CD14-positive monocyte (primary cell): ENCODE measurements at regions not wholly inside any gene's neighbourhood (a gene's known extent, or its start where the extent isn't known, plus 50 kb on each side); places are given as distances from the start of the nearest gene placed in this dataset.

ENCODE experiments used
- DNase-seq, 3 donors: peaks; one replicate each; pipeline ENCODE4 v3.0.0-alpha.2; 2011 to 2022
- H2AFZ ChIP-seq: 2 replicates; pipeline ENCODE4 v1.6.0; 2012; ENCODE audit warnings: mild to moderate bottlenecking, low read depth, low read length, inconsistent platforms; ENCODE audit not compliant: insufficient read depth, poor library complexity, severe bottlenecking
- H3K27ac ChIP-seq, 2 donors: 1 replicate in 1 of 2; 2 replicates in 1 of 2; pipeline ENCODE4 v1.5.1; 2012 to 2013; ENCODE audit warnings: low read length in 2 of 2, control low read depth in 1 of 2, inconsistent platforms in 1 of 2, low read depth in 1 of 2, mild to moderate bottlenecking in 1 of 2
- H3K27me3 ChIP-seq, 2 donors: one replicate each; pipeline versions ENCODE4 v1.6.0 to v1.6.1; 2011 to 2013; ENCODE audit warnings: low read length in 2 of 2; ENCODE audit not compliant: control insufficient read depth in 2 of 2, insufficient read depth in 2 of 2
- H3K36me3 ChIP-seq, 2 donors: replicated peaks in 1 of 2; 1 replicate in 1 of 2; 2 replicates in 1 of 2; pipeline versions ENCODE4 v1.5.1 to v1.6.1; 2012 to 2013; ENCODE audit warnings: low read length in 2 of 2, control low read depth in 1 of 2, inconsistent platforms in 1 of 2, mild to moderate bottlenecking in 1 of 2; ENCODE audit not compliant: insufficient read depth in 2 of 2, control insufficient read depth in 1 of 2
- H3K4me1 ChIP-seq, 2 donors: 1 replicate in 1 of 2; 2 replicates in 1 of 2; pipeline versions ENCODE4 v1.5.1 to v1.6.1; 2012 to 2013; ENCODE audit warnings: low read length in 2 of 2, control low read depth in 1 of 2, inconsistent platforms in 1 of 2, mild to moderate bottlenecking in 1 of 2, moderate library complexity in 1 of 2; ENCODE audit not compliant: insufficient read depth in 2 of 2, control insufficient read depth in 1 of 2
- H3K4me2 ChIP-seq: replicated peaks from 2 replicates; pipeline ENCODE3; 2012; ENCODE audit warnings: low read length, moderate library complexity, mild to moderate bottlenecking; ENCODE audit not compliant: poor library complexity, severe bottlenecking; ENCODE audit errors: extremely low read depth
- H3K4me3 ChIP-seq, 3 experiments: fragments of 200-600 bp in 1 of 3; sonication (generic) in 1 of 3; replicated peaks in 1 of 3; 1 replicate in 2 of 3; 2 replicates in 1 of 3; pipeline ENCODE4 v1.5.1; 2011 to 2013; ENCODE audit warnings: low read length in 3 of 3, mild to moderate bottlenecking in 3 of 3, control low read depth in 2 of 3, low read depth in 2 of 3, inconsistent platforms in 1 of 3, moderate library complexity in 1 of 3
- H3K79me2 ChIP-seq: 2 replicates; pipeline ENCODE4 v1.6.0; 2012; ENCODE audit warnings: mild to moderate bottlenecking, control low read depth, inconsistent platforms, low read length, moderate library complexity; ENCODE audit not compliant: insufficient read depth
- H3K9ac ChIP-seq: 2 replicates; pipeline ENCODE4 v1.6.0; 2017; ENCODE audit warnings: low read length, mild to moderate bottlenecking; ENCODE audit not compliant: insufficient read depth, poor library complexity, severe bottlenecking
- H3K9me3 ChIP-seq, 2 donors: replicated peaks in 1 of 2; 1 replicate in 1 of 2; 2 replicates in 1 of 2; pipeline versions ENCODE4 v1.5.1 to v1.6.1; 2012 to 2013; ENCODE audit warnings: low read length in 2 of 2, control low read depth in 1 of 2; ENCODE audit not compliant: control insufficient read depth in 1 of 2, insufficient read depth in 1 of 2
- H4K20me1 ChIP-seq: 2 replicates; pipeline ENCODE4 v1.6.0; 2012; ENCODE audit warnings: mild to moderate bottlenecking, low read length, control low read depth, moderate library complexity; ENCODE audit not compliant: insufficient read depth
- H3K27ac Mint-ChIP-seq, 7 donors: one replicate each; pipeline ENCODE4 v1.8.0; 2020; ENCODE audit warnings: mild to moderate bottlenecking in 7 of 7, mixed read lengths in 7 of 7, moderate library complexity in 6 of 7, inconsistent platforms in 2 of 7
- H3K27me3 Mint-ChIP-seq, 3 donors: one replicate each; pipeline ENCODE4 v1.8.0; 2021 to 2022; ENCODE audit warnings: low read depth in 3 of 3, mild to moderate bottlenecking in 3 of 3, mixed read lengths in 3 of 3, moderate library complexity in 3 of 3, inconsistent platforms in 1 of 3
- H3K36me3 Mint-ChIP-seq, 2 donors: one replicate each; pipeline ENCODE4 v1.8.0; 2020; ENCODE audit warnings: mixed read lengths in 2 of 2, inconsistent platforms in 1 of 2, mild to moderate bottlenecking in 1 of 2
- H3K4me1 Mint-ChIP-seq: one replicate; pipeline ENCODE4 v1.8.0; 2020; ENCODE audit warnings: mild to moderate bottlenecking, mixed read lengths
- H3K4me3 Mint-ChIP-seq, 2 donors: one replicate each; pipeline ENCODE4 v1.8.0; 2020; ENCODE audit warnings: mild to moderate bottlenecking in 2 of 2, mixed read lengths in 2 of 2, moderate library complexity in 1 of 2
- H3K9me3 Mint-ChIP-seq, 7 donors: one replicate each; pipeline ENCODE4 v1.8.0; 2020 to 2022; ENCODE audit warnings: mixed read lengths in 7 of 7, mild to moderate bottlenecking in 6 of 7, moderate library complexity in 6 of 7, inconsistent platforms in 2 of 7
- CTCF ChIP-seq: fragments of 200-600 bp; IDR thresholded peaks from one replicate; pipeline ENCODE4 v1.8.0; 2022; ENCODE audit warnings: antibody characterized with exemption, mild to moderate bottlenecking
- WGBS: methylation state at CpG from one replicate; pipeline ENCODE4 v1.1.5; 2013; ENCODE audit warnings: missing lambda C conversion rate; ENCODE audit not compliant: insufficient coverage; 5-methylcytosine and 5-hydroxymethylcytosine counted together
- intact Hi-C, 2 donors: fragments of 100-400 bp; cut with micrococcal nuclease; formaldehyde crosslinking; loops; one replicate each; pipeline versions ENCODE4 v1.15.0 to v1.15.1; 2023

- H3K4me1 ChIP-seq: no peaks in the 10 kb centered on the region
- no CpG with 5 or more reads among the region's 2 CpGs for WGBS
Observed at GRCh38 chr6:67391955-67392354, 1243.1 kb upstream of the ADGRB3 start.

DNA sequence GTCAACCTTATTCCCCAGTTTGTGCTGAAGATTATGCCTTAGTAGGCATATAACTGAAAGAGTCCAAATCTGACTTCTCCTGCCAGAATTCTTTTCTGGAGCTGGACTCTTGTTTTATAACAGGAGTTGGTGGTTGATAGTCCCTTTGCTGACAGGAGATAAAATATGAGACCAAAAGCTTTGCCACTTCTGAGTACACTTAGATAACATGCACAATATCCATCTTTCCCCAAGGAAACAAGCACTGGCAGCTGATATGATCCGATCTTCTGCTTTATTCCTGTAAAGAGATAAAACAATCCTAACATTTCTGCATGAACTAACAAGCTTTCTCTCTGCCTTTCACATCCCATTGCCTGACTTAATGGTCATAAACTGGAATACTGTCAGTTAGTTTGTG is 1265.4 kb upstream of the ADGRB3 start:
- H3K36me3 Mint-ChIP-seq: no peaks in the 10 kb centered on the region
- no peak overlapping the region for H3K4me3 Mint-ChIP-seq
- Histone ChIP-seq H4K20me1 (no peaks in the 10 kb centered on the region), H2AFZ (no peak overlapping the region), H3K4me2 (no peak overlapping the region), H3K79me2 (no peaks in the 10 kb centered on the region), H3K4me3 (no peak overlapping the region), H3K4me1 (no peaks in the 10 kb centered on the region), H3K27me3 (no peaks in the 10 kb centered on the region), H3K27ac (no peak overlapping the region), H3K36me3 (no peaks in the 10 kb centered on the region), H3K9ac (no peak overlapping the region), H3K9me3 (no peaks in the 10 kb centered on the region)
- intact Hi-C loops: no loop called here
- peaks cover 0 to 2% (median 0%) of the 10 kb centered on the region in 3 donors for H3K27me3 Mint-ChIP-seq
- H3K4me1 Mint-ChIP-seq: no peaks in the 10 kb centered on the region
- no peak for DNase-seq
- no peak overlapping the region for H3K27ac Mint-ChIP-seq
- TF ChIP-seq CTCF: no peak
- H3K9me3 Mint-ChIP-seq: peaks cover 0 to 2% (median 0%) of the 10 kb centered on the region in 7 donors
- 71% methylated on average over 1 of the region's 1 CpG for WGBS

More at GRCh38 chr6:67391955-67392354, 1243.1 kb upstream of the ADGRB3 start:
- H4K20me1 ChIP-seq: no peaks in the 10 kb centered on the region
- no peak overlapping the region for H3K4me3 Mint-ChIP-seq
- no peaks in the 10 kb centered on the region for H3K79me2 ChIP-seq
- H3K4me3 ChIP-seq: no peak overlapping the region
- no peaks in the 10 kb centered on the region for H3K36me3 ChIP-seq
- peaks cover 0 to 5% (median 2%) of the 10 kb centered on the region in 7 donors for H3K9me3 Mint-ChIP-seq
- no peaks in the 10 kb centered on the region for H3K27me3 ChIP-seq
- no peak overlapping the region for H3K27ac ChIP-seq
- no peak overlapping the region for H2AFZ ChIP-seq
- no peaks in the 10 kb centered on the region for H3K36me3 Mint-ChIP-seq
- no peak overlapping the region for H3K9ac ChIP-seq
- H3K9me3 ChIP-seq: peaks cover 0 to 3% of the 10 kb centered on the region in 2 donors
- no peaks in the 10 kb centered on the region for H3K27me3 Mint-ChIP-seq
- TF ChIP-seq CTCF: no peak
- intact Hi-C loops: no loop called here
- no peak for DNase-seq
- H3K4me1 Mint-ChIP-seq: no peaks in the 10 kb centered on the region
- H3K27ac Mint-ChIP-seq: no peak overlapping the region
- H3K4me2 ChIP-seq: no peak overlapping the region
